ENCODE measurements at regions not wholly inside any gene's neighbourhood (a gene's known extent, or its start where the extent isn't known, plus 50 kb on each side); places are given as distances from the start of the nearest gene placed in this dataset.
"Not testable (repeated sequence)": the region's sequence is repeated elsewhere in the genome, so short reads cannot be mapped to it uniquely, and the experiment has no call there.

DNA sequence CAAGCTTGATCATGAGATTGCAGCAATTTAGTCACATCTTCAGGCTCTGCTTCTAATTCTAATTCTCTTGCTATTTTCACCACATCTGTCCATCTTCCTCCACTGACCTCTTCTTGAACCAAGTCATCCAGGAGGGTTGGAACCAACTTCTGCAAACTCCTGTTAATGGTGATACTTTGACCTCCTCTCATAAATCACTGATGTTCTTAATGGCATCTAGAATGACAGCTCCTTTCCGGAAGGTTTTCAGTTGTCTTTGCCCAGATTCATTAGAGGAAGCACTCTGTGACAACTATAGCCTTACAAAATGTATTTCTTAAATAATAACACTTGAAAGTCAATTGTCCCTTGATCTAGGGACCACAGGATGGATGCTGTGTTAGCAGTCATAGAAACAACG lies 136.2 kb downstream of the IGLL1 start:
- Mint-ChIP-seq H3K36me3 (peaks cover 11% of the 10 kb centered on the region), H3K9me3 (peaks cover 13% of the 10 kb centered on the region)
- H3K27me3 Mint-ChIP-seq, H3K4me3 Mint-ChIP-seq, H3K4me1 Mint-ChIP-seq, H3K27ac Mint-ChIP-seq, ATAC-seq: not testable (repeated sequence)

DNA sequence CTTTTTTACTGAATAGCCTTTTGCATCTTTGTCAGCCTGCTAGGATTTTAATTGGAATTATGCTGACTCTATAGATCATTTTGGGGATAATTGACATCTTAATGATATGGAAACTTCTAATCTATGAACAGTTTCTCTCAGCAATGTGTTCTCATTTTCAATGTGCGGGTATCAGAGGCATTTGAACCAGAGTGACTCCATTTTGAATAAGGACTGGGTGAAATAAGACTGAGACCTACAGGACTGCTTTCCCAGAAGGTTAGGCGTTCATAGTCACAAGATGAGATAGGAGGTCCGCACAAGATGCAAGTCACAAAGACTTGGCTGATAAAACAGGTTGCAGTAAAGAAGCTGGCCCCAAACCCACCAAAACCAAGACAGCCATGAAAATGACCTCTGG lies 140.5 kb downstream of the IGLL1 start:
- not testable (repeated sequence) for ATAC-seq, H3K4me1 Mint-ChIP-seq, H3K36me3 Mint-ChIP-seq, H3K9me3 Mint-ChIP-seq, H3K27ac Mint-ChIP-seq, H3K4me3 Mint-ChIP-seq, H3K27me3 Mint-ChIP-seq

DNA sequence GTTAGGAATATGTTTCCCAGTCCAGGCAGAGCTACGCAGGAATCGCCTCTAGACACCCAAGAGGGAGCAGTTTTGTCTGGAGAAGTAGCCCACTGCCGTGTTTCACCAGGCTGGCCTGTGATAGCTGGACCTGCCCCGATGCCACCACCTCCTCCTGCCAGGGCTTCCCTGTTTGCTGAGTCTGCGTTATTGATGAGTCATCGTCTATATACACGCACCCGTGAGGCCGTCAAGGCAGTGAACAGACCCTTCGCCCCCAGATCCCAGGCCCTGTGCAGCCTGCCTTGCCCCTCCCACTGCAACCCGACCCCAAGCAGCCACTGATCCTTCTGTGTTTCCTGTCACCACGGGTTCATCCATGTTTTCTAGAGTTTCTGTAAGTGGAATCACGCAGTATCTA lies 141.9 kb downstream of the IGLL1 start:
- Mint-ChIP-seq H3K36me3 (no peaks in the 10 kb centered on the region), H3K4me3 (no peak overlapping the region), H3K4me1 (peaks cover 6% of the 10 kb centered on the region), H3K9me3 (peaks cover 2% of the 10 kb centered on the region), H3K27ac (no peak overlapping the region), H3K27me3 (peaks cover 10% of the 10 kb centered on the region)
- ATAC-seq = no peak

DNA sequence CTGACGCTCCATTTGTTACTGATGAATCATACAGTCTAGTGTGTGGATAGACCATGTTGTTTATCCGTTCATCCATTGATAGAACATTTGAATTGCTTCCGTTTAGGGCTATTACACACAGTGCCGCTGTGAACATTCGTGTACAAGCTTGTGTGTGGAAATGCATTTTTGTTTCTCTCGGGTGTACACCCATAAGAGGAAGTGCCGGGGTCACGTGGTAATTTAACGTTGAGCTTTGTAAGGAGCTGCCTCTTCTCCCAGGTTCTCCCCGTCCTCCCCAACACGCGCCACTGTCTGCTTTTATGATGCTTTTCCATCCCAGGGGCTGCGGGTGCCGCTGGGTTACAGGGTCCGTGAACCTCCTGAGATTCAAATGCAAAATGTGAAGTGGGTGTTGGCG lies 142.3 kb downstream of the IGLL1 start:
- Mint-ChIP-seq H3K4me1 (peaks cover 11% of the 10 kb centered on the region), H3K36me3 (no peaks in the 10 kb centered on the region), H3K27ac (no peak overlapping the region), H3K9me3 (peaks cover 2% of the 10 kb centered on the region), H3K4me3 (no peak overlapping the region), H3K27me3 (peaks cover 10% of the 10 kb centered on the region)
- no peak for ATAC-seq

DNA sequence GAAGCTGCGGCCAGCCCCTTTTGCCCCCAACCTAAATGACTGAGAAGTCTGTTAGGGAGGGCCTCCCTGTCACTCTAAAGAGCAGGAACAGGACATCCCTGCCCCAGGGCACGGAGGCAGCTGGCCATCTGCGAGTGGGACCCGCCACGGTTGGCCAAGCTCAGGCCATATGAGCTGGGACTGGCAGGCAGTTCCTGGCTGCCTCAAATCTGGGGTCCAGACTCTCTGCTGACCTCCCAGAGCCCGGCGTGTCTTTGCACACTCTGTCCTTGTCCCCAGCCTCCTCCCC lies 143.0 kb downstream of the IGLL1 start:
- not testable (repeated sequence) for H3K36me3 Mint-ChIP-seq, H3K9me3 Mint-ChIP-seq, H3K27me3 Mint-ChIP-seq, H3K4me3 Mint-ChIP-seq, H3K27ac Mint-ChIP-seq, ATAC-seq
- peaks cover 15% of the 10 kb centered on the region for H3K4me1 Mint-ChIP-seq

DNA sequence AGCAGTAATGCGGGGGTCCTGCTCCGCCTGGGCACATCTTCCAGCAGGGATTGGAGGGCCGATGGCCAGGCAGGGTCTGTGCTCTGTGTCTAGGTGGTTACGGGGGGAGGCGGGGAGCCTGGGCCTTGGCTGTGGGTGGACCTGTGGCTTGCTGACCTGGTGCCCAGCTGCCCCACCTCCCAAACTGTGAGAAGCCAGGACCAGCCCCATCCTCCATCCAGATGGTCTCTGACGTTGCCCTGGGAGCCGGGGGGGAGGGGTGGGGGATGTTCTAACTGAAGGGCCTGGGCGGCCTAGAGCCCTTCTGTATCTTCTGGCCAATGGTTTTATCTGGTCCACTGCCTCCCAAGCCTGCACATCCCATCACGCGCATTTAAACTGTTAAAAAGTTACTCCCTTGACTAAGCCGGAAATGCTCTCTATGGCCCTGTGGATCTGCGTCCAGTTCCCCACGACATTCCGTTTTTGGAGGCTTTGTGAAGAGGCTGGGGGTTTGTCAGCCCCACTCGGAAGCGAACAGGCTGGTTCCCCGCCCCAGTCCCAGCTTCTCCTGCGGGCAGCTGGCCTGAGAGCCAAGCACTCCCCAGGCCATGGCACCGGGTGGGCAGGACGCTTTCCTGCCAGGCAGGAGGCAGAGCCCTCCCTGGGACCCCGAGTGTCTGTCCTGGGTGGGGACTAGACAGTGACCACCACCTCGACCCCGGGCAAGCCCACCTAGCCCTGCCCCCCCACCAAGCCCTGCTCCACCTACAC lies 143.6 kb downstream of the IGLL1 start:
- H3K27me3 Mint-ChIP-seq, H3K27ac Mint-ChIP-seq, H3K9me3 Mint-ChIP-seq, ATAC-seq, H3K4me3 Mint-ChIP-seq, H3K36me3 Mint-ChIP-seq: not testable (repeated sequence)
- peaks cover 15% of the 10 kb centered on the region for H3K4me1 Mint-ChIP-seq

DNA sequence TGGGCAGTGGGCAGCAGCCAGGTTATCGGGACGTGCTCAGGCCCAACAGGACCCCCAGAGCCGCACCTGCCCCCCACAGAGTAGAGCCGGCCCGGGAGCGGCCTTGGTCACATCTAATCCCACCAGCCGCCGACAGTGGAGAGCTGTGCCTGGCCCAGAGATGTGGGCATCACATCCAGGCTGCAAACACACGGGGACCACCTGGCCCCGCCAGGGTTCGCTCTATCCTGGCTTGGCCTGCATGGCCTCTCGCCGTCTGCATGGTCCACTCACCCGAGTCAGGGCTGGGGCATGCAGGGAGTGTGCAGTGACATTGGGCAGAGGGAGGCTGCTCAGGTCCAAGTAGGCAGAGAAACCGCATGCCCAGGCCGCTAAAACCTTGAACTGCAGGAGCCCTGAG lies 144.9 kb downstream of the IGLL1 start:
- H3K9me3 Mint-ChIP-seq, ATAC-seq, H3K27me3 Mint-ChIP-seq, H3K27ac Mint-ChIP-seq, H3K4me3 Mint-ChIP-seq, H3K36me3 Mint-ChIP-seq: not testable (repeated sequence)
- H3K4me1 Mint-ChIP-seq = peaks cover 16% of the 10 kb centered on the region

DNA sequence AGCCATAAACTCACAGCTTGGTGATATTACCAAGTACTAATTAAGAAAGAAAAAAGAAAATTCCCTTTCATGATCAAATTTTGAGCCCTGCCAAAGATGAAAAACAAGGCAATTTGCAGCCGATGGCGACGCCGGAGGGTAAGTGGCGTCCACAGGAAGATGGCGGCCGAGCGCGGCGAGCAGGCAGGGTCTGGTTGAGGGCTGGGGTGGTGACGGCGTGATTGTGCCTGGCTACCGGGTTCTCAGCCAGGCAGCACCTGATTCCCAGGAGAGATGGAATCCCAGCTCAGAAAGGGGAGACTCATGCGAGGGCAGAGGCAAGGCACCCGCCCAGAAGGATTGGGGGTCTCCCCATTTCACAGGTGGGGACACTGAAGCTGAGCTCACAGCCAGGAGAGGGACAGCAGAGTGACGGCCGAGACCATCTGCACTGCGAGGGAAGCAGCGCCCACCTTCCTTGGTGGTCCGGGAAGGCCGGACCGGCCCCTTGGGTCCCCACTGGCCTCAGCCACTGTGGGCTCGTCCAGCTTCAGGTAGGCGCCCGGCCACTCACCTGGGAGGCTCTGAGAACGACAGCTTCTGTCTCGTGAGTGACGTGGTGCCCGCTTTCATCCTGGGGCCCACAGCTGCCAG lies 145.8 kb downstream of the IGLL1 start:
- ATAC-seq, H3K27ac Mint-ChIP-seq, H3K27me3 Mint-ChIP-seq, H3K4me3 Mint-ChIP-seq, H3K36me3 Mint-ChIP-seq, H3K9me3 Mint-ChIP-seq: not testable (repeated sequence)
- peaks cover 21% of the 10 kb centered on the region for H3K4me1 Mint-ChIP-seq

DNA sequence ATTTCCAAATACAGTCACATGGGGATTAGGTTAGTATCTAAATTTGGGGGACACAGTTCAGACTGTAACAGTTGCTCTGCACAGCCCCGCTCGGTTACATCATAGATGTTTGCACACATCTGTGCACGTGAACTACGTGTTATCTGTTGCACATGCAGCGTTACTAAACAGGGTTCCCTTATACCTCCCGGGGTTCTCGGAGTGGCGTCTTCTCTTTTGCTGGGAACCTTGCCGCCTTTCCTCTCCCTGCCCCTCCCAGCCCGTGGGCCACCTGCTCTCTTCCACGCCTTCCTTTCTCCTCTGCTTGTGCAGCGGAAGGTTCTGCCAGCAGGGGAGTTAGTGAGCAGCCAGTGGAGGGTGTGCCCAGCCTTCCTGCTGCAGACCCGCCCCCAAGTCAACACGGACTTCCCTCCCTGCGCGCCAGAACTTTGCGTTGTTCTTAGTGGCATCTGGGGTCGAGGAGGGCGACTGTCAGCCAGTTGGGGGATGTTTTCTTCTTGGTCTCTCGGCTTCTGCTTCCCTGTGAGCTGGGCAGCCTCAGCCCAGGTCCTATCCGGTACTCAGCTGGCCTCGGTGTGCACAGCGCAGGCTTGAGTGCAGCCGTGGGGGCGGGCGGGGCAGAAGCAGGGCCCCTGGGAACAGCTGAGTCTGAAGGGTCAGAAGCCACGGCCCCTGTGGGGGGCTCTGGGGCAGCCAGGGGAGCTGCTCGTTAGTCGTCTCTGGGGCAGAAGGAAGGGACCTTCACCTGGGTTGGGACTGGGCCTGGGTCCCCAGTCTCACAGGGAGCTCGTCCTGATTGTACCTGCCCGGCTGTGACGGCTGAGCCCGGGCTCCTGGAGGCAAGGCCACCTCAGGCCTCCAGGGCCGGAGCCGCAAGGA lies 146.7 kb downstream of the IGLL1 start:
- ATAC-seq = peak; percentile 92
- not testable (repeated sequence) for H3K36me3 Mint-ChIP-seq, H3K27me3 Mint-ChIP-seq

DNA sequence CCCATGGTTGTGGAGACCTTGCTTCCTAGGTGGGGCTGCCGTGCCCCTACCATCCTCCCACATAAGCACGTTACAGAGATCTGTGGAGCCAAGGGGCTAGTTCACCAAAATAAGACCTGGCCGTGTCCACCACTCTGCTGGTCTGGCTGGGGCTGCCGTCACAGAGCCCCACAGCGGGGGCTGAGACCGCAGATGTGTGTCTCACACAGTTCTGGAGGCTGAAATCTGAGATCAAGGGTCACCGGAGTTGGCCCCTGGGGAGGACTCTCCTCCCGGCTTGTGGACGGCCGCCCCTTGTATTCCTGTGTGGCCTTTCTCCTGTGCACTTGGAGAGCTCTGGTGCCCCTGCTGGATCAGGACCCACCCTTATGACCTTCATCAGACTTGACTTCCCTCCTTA lies 147.4 kb downstream of the IGLL1 start:
- H3K4me3 Mint-ChIP-seq, ATAC-seq, H3K9me3 Mint-ChIP-seq, H3K36me3 Mint-ChIP-seq, H3K27me3 Mint-ChIP-seq: not testable (repeated sequence)
- Mint-ChIP-seq H3K4me1 (peaks cover 21% of the 10 kb centered on the region), H3K27ac (peak overlapping the region; percentile 72)

More for the DNA sequence above, 146.7 kb downstream of the IGLL1 start:
- not testable (repeated sequence) for H3K9me3 Mint-ChIP-seq
- Mint-ChIP-seq H3K4me1 (peaks cover 21% of the 10 kb centered on the region), H3K27ac (peak overlapping the region; percentile 72), H3K4me3 (peak overlapping the region; percentile 78)

DNA sequence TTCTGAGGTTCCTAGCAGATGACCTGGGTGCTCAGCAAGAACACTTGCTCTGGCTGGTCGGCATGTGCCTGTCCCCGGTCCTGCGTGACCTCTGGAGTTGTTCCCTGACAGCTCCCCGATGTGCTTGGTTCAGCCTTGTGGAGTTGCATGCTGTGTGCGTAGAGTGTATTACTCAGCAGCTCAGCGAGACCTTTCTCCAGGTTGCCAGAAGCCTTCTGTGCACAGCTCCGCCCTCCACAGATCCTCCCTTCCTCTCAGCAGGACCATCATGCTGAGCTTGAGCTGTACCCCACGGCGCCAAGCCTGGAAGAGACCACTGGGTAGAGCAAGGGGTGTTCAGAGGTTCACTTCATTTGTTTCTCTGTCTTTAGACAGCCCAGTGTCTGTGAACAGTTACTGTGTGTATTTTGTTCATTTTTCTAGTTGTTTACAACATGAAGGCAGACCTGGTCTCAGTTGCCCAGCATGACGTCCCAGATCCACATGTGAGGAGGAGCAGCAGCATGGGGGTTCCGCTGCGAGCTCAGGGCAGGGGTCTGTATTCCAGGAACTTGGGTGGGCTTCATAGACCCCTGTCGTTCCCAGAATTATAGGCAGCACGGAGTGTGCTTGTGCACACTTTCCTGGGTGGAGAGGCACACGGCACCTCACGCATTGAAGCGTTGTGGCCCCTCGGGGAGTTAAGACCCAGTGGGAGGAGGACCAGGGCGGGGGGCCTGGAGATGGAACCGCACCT lies 148.6 kb downstream of the IGLL1 start:
- peaks cover 5% of the 10 kb centered on the region for H3K9me3 Mint-ChIP-seq
- H3K27me3 Mint-ChIP-seq = no peaks in the 10 kb centered on the region
- H3K36me3 Mint-ChIP-seq = no peaks in the 10 kb centered on the region
- no peak for ATAC-seq
- peaks cover 26% of the 10 kb centered on the region for H3K4me1 Mint-ChIP-seq
- no peak overlapping the region for H3K27ac Mint-ChIP-seq
- H3K4me3 Mint-ChIP-seq = no peak overlapping the region

DNA sequence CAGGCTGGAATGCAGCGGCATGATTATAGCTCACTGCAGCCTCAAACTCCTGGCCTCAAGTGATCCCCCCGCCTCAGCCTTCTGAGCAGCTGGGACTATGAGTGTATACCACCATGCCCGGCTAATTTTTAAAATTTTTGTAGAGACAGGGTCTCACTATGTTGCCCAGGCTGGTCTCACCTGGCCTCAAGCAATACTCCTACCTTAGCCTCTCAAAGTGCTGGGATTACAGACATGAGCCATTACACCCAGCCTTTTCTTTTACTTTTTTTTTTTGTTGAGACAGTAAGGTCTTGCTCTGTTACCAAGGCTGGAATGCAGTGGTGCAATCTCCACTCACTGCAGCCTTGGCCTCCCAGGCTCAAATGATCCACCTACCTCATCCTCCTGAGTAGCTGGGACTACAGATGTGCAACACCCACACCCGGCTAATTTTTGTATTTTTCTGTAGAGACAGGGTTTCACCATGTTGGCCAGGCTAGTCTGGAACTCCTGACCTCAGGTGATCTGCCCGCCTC lies 155.5 kb downstream of the IGLL1 start:
- Mint-ChIP-seq H3K27ac (peak overlapping the region; percentile 60), H3K4me1 (peaks cover 45% of the 10 kb centered on the region)
- H3K27me3 Mint-ChIP-seq, ATAC-seq, H3K9me3 Mint-ChIP-seq, H3K4me3 Mint-ChIP-seq, H3K36me3 Mint-ChIP-seq: not testable (repeated sequence)

DNA sequence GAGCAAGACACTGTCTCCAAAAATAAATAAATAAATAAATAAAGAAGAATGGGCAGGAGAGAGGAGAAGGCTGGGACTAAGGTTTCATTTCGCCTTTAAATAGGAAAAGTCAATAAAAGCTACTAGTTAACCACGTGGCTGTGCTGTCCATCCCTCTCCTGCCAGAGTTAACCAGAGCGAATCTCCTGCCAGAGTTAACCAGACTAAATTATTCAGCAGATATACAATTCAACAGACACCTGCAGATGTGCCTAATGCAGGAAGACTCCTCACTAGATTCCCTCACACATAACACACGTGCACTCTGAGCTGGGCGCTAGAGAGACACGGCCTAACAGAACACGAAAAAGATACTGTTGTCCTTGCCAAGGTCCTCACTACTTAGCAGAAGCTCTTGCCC lies 156.1 kb downstream of the IGLL1 start:
- H3K4me1 Mint-ChIP-seq = peaks cover 45% of the 10 kb centered on the region
- H3K9me3 Mint-ChIP-seq = no peaks in the 10 kb centered on the region
- H3K27ac Mint-ChIP-seq = peak overlapping the region; percentile 60
- H3K36me3 Mint-ChIP-seq = no peaks in the 10 kb centered on the region
- H3K27me3 Mint-ChIP-seq = no peaks in the 10 kb centered on the region
- H3K4me3 Mint-ChIP-seq = no peak overlapping the region
- ATAC-seq = peak; percentile 37

DNA sequence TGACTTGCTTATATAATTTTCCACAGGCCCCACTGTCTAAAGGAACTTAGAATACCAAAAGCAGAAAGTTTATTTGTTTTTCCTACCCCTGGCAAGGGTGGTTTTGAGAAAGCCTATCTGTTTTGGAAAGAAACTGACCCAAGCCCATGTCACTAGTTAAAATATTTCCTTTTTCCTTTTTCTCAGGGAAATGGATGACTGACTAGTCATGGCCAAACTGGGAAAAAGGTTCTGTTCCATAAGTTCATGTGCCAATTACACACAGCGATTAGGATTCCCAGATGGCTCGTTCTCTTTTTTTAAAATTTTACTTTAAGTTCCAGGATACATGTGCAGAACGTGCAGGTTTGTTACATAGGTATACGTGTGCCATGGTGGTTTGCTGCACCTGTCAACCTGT lies 157.8 kb downstream of the IGLL1 start:
- Mint-ChIP-seq H3K4me1 (peaks cover 45% of the 10 kb centered on the region), H3K27ac (peak overlapping the region; percentile 25)
- not testable (repeated sequence) for ATAC-seq, H3K27me3 Mint-ChIP-seq, H3K9me3 Mint-ChIP-seq, H3K4me3 Mint-ChIP-seq, H3K36me3 Mint-ChIP-seq

DNA sequence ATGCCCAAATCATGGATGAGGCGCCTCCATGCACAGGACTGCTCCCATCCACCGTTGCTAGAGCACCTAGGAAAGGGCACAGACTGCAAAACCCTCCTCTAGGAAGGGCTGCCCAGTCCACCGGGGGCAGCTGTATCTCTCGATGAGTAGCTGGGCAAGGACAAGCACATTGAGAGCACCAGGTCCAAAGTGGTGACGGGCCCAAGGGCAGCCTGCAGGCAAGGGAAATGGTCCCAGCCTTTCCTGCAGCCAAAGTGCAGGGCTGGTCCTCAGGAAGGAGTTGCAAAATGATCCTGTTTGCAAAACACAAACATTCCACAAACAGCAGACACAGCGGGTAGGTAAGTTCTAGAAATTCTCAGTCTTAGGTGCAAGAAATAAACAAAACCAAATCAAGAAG lies 158.8 kb downstream of the IGLL1 start:
- not testable (repeated sequence) for H3K27me3 Mint-ChIP-seq, H3K4me3 Mint-ChIP-seq, H3K36me3 Mint-ChIP-seq, ATAC-seq, H3K27ac Mint-ChIP-seq, H3K9me3 Mint-ChIP-seq
- H3K4me1 Mint-ChIP-seq = peaks cover 38% of the 10 kb centered on the region

Data from stimulated activated memory B cell treated with anti-CD40 and anti-IgM and Interleukin-4, amounts not matched to agents 10 μg/mL and 1 μg/mL and 100 μg/mL, for 72 hours (primary cell).